Omental fat pad (tissue), 3 donors: ENCODE measurements at regions not wholly inside any gene's neighbourhood (a gene's known extent, or its start where the extent isn't known, plus 50 kb on each side); places are given as distances from the start of the nearest gene placed in this dataset.

Experiments used
- ATAC-seq: fragments of 150-250 bp; one replicate; pipeline ENCODE4 v1.9.1; 2016; ENCODE audit warnings: mild to moderate bottlenecking, moderate library complexity; ENCODE audit not compliant: low FRiP score
- DNase-seq: peaks from one replicate; pipeline ENCODE4 v3.0.0-alpha.2; 2019; ENCODE audit warnings: low spot score
- TF ChIP-seq, protein P1 (sequence below), 3 donors: fragments of 450-650 bp; IDR thresholded peaks; one replicate each; pipeline ENCODE4 v1.5.1; 2016 to 2017; ENCODE audit warnings: antibody characterized with exemption in 3 of 3, mild to moderate bottlenecking in 3 of 3, moderate library complexity in 2 of 3

DNA sequence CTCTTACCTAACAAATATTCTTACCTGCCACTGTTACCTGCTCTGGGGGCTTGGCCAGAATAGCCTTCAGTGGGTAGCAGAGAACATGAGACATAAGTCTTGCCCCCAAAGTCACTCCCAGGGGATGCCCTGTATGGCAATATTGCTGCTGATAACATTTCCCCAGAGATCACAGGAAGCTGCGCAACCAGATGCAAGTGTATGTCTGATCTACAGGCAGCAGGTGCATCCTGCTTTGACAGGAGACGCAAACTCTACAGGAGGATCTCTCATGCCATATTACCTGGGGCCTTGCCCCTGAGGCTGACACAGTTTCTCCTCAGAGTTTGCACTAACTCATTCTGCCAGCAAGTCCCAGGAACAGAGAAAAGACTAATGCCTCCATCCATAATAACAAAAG lies 174.4 kb upstream of the LPP start:
- ATAC-seq (no peak), DNase-seq (no peak)
- TF ChIP-seq, protein P1, sequence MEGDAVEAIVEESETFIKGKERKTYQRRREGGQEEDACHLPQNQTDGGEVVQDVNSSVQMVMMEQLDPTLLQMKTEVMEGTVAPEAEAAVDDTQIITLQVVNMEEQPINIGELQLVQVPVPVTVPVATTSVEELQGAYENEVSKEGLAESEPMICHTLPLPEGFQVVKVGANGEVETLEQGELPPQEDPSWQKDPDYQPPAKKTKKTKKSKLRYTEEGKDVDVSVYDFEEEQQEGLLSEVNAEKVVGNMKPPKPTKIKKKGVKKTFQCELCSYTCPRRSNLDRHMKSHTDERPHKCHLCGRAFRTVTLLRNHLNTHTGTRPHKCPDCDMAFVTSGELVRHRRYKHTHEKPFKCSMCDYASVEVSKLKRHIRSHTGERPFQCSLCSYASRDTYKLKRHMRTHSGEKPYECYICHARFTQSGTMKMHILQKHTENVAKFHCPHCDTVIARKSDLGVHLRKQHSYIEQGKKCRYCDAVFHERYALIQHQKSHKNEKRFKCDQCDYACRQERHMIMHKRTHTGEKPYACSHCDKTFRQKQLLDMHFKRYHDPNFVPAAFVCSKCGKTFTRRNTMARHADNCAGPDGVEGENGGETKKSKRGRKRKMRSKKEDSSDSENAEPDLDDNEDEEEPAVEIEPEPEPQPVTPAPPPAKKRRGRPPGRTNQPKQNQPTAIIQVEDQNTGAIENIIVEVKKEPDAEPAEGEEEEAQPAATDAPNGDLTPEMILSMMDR (IDR thresholded peaks at IDR 0.05), result no peak

DNA sequence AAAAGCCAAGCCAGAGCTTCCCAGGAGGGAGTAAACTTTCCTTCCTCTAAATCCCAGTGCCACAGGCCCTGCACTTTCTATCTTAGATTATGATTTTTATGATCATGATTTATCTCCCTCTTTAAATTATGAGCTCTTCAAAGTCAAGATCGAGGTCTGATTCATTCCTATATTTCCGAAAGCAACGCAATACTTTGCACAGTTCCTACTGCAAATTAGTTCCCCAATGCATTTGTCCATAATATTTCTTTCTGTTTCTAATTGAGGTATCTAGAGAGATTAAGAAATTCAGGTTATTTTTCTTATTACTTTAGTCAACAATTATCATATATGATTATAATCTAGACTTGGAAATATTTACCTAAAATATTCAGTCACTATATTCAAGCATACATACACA lies 173.1 kb upstream of the LPP start:
- no peak for ATAC-seq
- DNase-seq, result no peak

DNA sequence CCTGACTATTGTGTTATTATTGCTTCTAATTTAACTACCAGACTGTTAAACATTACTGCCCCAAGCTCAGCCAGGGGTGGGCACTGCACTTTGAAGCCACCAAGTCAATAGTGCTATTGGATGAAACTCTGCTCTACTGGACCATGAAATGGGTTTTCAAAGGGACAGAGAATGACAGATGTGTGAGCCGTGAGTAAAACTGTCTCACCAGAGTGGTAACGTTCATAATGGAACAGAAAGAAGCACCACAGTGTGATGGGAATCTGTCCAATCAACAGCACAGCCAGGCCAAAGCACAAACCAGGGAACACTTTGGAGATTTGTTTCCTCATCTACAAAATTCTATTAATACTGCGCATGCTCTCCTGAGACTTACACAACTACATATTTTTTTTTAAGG lies 171.8 kb upstream of the LPP start:
- TF ChIP-seq, protein P1 (IDR thresholded peaks at IDR 0.05), result no peak
- ATAC-seq, result no peak
- no peak for DNase-seq

More for the DNA sequence above, 173.1 kb upstream of the LPP start:
- TF ChIP-seq, protein P1 (IDR thresholded peaks at IDR 0.05), result no peak

DNA sequence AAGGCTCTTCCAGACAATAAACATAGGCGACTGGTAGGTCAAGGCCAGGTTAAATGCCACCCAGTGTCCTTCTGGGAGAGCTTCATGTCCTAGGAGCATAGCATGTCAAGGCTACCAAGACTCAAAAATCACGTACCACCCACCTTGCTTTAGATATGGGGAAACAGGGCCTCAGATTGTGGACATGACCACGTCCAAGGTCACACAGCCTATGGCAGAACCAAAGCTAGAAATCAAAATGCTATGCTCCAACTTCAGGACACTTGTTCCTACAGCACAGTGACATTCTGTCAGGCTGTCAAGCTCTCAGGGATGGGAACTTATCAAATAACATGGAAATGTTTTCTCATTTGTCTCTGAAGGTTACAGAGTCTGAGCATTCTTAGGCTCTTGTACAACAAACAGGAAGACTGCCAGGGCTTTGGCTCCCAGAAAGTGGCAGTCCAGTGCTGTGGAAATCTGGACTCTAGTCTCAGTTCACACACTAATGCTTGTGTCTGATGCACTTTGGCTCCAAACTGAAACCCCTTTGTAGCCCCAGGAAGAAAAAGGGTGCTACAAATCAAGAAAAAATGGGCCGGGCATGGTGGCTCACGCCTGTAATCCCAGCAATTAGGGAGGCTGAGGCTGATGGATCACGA lies 170.4 kb upstream of the LPP start:
- TF ChIP-seq, protein P1 (IDR thresholded peaks at IDR 0.05), result no peak
- ATAC-seq (no peak), DNase-seq (no peak)

DNA sequence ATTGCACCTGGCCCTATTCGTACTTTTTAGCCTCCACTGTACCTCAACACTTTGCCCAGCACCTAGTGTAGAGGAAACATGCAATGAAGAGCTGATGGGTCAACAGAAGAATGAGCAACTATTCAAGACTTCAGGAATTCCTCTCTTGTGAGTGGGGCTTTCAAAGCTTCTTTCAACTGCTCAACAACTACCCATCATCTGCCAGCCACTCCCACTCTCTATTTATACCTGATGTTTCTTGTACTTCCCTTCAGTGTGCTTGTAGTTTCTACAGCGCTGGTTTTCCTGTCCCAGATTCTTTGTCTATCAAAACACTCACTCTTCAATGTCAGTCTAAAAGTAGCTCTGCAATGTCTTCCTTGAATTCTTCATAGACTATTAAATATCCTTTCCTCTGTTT lies 168.3 kb upstream of the LPP start:
- TF ChIP-seq, protein P1 (IDR thresholded peaks at IDR 0.05), result no peak
- ATAC-seq (no peak), DNase-seq (no peak)

DNA sequence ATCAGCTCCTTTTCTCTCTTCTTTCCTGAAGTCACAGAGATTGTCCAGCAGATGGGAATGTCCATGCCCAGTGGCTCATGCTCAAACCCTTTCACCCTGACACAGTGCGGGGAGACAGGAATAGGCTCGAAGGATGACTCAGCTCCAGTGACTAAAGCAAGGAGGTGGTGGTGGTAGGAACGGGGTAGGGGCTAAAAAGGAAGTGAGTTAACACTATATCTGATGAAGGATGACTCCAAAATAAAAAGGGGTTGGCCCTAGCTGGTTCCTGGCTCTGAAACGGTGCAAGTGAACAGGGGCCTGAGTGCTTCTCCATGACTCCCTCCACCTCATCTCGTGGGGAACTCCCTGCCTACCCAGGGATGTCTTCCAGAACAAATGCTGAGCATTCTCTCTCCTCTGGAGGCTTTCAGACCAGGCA lies 167.4 kb upstream of the LPP start:
- TF ChIP-seq, protein P1 (IDR thresholded peaks at IDR 0.05), result no peak
- ATAC-seq, result peak; percentile 55
- no peak for DNase-seq

DNA sequence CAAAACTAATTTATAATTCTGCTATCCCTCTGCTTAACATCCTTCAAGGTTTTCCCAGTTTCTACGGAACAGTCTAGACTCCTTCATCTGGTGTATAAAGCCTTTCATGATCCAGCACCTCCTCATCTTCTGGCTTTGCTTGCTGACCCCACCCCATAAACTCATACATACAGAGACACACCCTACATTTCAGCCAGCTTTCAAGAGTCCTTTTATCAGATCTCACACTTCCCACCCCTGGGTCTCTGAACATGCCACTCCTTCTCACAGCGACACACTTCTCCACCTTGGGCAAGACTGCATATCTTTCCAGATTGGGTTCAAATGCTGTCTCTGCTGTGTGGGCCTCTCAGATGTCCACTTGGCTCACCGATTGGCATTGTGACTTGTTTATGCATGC lies 166.8 kb upstream of the LPP start:
- no peak for DNase-seq
- TF ChIP-seq, protein P1 (IDR thresholded peaks at IDR 0.05), result no peak
- no peak for ATAC-seq
